Ishikawa (cell line): ENCODE measurements at regions not wholly inside any gene's neighbourhood (a gene's known extent, or its start where the extent isn't known, plus 50 kb on each side); places are given as distances from the start of the nearest gene placed in this dataset.

Source experiments
- CEBPB ChIP-seq: IDR thresholded peaks from 2 replicates; pipeline ENCODE4 v1.6.1; 2012
- CREB1 ChIP-seq: IDR thresholded peaks from 2 replicates; pipeline ENCODE4 v1.6.1; 2012; ENCODE audit warnings: low read depth
- EGR1 ChIP-seq: IDR thresholded peaks from 2 replicates; pipeline ENCODE4 v1.6.1; 2012
- EP300 ChIP-seq: IDR thresholded peaks from 2 replicates; pipeline ENCODE4 v1.6.1; 2012; ENCODE audit warnings: borderline replicate concordance
- FOXM1 ChIP-seq: IDR thresholded peaks from 2 replicates; pipeline ENCODE4 v1.6.1; 2012; ENCODE audit warnings: low read depth, borderline replicate concordance
- NFIC ChIP-seq: IDR thresholded peaks from 2 replicates; pipeline ENCODE4 v1.6.1; 2012
- RAD21 ChIP-seq: IDR thresholded peaks from 2 replicates; pipeline ENCODE4 v1.6.1; 2012; ENCODE audit warnings: low read depth
- TAF1 ChIP-seq: IDR thresholded peaks from 2 replicates; pipeline ENCODE4 v1.6.1; 2012; ENCODE audit warnings: low read depth, mild to moderate bottlenecking
- TCF12 ChIP-seq: IDR thresholded peaks from 2 replicates; pipeline ENCODE4 v1.6.1; 2012; ENCODE audit warnings: low read depth
- TEAD4 ChIP-seq: IDR thresholded peaks from 2 replicates; pipeline ENCODE4 v1.6.1; 2012
- USF1 ChIP-seq: IDR thresholded peaks from 2 replicates; pipeline ENCODE4 v1.6.1; 2012
- YY1 ChIP-seq: IDR thresholded peaks from 2 replicates; pipeline ENCODE4 v1.6.1; 2012; ENCODE audit warnings: low read depth
- ZBTB7A ChIP-seq: IDR thresholded peaks from 2 replicates; pipeline ENCODE4 v1.6.1; 2012; ENCODE audit warnings: low read depth
- TF ChIP-seq, protein P1 (sequence below): IDR thresholded peaks from 2 replicates; pipeline ENCODE4 v1.6.1; 2012; ENCODE audit warnings: low read depth, mild to moderate bottlenecking
- TF ChIP-seq, protein P2 (sequence below): IDR thresholded peaks from 2 replicates; pipeline ENCODE4 v1.6.1; 2012

- no peak for TF ChIP-seq EGR1
Measured at GRCh38 chr4:163582703-163583102, 88.2 kb downstream of the TMA16 start.

- TF ChIP-seq FOXM1, result no peak
- TF ChIP-seq RAD21, result no peak
- TF ChIP-seq CREB1, result no peak
- no peak for TF ChIP-seq TEAD4
- TF ChIP-seq EGR1, result no peak
- TF ChIP-seq CEBPB, result no peak
- TF ChIP-seq NFIC, result no peak
- TF ChIP-seq TCF12, result no peak
- no peak for TF ChIP-seq USF1
- TF ChIP-seq, protein P1, sequence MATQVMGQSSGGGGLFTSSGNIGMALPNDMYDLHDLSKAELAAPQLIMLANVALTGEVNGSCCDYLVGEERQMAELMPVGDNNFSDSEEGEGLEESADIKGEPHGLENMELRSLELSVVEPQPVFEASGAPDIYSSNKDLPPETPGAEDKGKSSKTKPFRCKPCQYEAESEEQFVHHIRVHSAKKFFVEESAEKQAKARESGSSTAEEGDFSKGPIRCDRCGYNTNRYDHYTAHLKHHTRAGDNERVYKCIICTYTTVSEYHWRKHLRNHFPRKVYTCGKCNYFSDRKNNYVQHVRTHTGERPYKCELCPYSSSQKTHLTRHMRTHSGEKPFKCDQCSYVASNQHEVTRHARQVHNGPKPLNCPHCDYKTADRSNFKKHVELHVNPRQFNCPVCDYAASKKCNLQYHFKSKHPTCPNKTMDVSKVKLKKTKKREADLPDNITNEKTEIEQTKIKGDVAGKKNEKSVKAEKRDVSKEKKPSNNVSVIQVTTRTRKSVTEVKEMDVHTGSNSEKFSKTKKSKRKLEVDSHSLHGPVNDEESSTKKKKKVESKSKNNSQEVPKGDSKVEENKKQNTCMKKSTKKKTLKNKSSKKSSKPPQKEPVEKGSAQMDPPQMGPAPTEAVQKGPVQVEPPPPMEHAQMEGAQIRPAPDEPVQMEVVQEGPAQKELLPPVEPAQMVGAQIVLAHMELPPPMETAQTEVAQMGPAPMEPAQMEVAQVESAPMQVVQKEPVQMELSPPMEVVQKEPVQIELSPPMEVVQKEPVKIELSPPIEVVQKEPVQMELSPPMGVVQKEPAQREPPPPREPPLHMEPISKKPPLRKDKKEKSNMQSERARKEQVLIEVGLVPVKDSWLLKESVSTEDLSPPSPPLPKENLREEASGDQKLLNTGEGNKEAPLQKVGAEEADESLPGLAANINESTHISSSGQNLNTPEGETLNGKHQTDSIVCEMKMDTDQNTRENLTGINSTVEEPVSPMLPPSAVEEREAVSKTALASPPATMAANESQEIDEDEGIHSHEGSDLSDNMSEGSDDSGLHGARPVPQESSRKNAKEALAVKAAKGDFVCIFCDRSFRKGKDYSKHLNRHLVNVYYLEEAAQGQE, result no peak
- no peak for TF ChIP-seq YY1
- TF ChIP-seq ZBTB7A, result no peak
- TF ChIP-seq, protein P2, sequence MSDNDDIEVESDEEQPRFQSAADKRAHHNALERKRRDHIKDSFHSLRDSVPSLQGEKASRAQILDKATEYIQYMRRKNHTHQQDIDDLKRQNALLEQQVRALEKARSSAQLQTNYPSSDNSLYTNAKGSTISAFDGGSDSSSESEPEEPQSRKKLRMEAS, result no peak
- no peak for TF ChIP-seq TAF1
- TF ChIP-seq EP300, result no peak
Measured at GRCh38 chr4:163587867-163588266, 93.4 kb downstream of the TMA16 start.

DNA sequence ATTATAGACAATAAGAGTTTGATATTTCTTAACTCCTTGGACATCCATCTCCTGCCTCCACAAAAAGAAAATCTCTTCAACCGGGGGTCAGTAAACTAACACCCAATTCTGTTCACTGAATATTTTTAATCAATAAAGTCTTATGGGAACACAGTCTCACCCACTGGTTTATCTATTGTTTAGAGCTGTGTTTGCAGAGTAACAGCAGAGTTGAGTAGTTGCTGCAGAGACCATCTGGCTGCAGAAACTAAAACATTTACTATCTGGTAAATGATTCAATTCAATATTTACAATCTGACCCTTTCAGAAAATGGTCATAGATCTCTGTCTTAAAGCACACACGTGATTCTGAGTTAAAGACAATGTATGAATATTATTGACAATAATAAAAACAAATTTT, 94.0 kb downstream of the TMA16 start:
- no peak for TF ChIP-seq RAD21
- TF ChIP-seq CEBPB, result no peak
- TF ChIP-seq ZBTB7A, result no peak
- no peak for TF ChIP-seq CREB1
- TF ChIP-seq YY1, result no peak
- no peak for TF ChIP-seq USF1

- TF ChIP-seq, protein P1, result no peak
- no peak for TF ChIP-seq FOXM1
- no peak for TF ChIP-seq CEBPB
- no peak for TF ChIP-seq USF1
- TF ChIP-seq CREB1, result no peak
- no peak for TF ChIP-seq ZBTB7A
- no peak for TF ChIP-seq EGR1
- no peak for TF ChIP-seq RAD21
- TF ChIP-seq, protein P2, result no peak
- no peak for TF ChIP-seq TCF12
- no peak for TF ChIP-seq TEAD4
- no peak for TF ChIP-seq YY1
Measured at GRCh38 chr4:163590103-163590502, 95.6 kb downstream of the TMA16 start.

- TF ChIP-seq TEAD4 (no peak), TCF12 (no peak), NFIC (no peak), YY1 (no peak), CREB1 (no peak), USF1 (no peak), FOXM1 (no peak), EP300 (no peak), CEBPB (no peak)
- TF ChIP-seq, protein P1, result no peak
- TF ChIP-seq, protein P2, result no peak
Measured at GRCh38 chr4:163590619-163591264, 96.3 kb downstream of the TMA16 start.
